ENCODE measurements at regions not wholly inside any gene's neighbourhood (a gene's known extent, or its start where the extent isn't known, plus 50 kb on each side); places are given as distances from the start of the nearest gene placed in this dataset.

GRCh38 chr5:68739752-68740151, 354.1 kb upstream of the SLC30A5 start:
- TF ChIP-seq MIXL1 (CRISPR knock-in tag; IDR thresholded peaks at IDR 0.05) = no peak
- no peak for TF ChIP-seq USF2 (IDR thresholded peaks at IDR 0.05; ENCODE audit: low read depth, low read length)
- TF ChIP-seq USF2 (CRISPR knock-in tag; IDR thresholded peaks at IDR 0.05; ENCODE audit: borderline replicate concordance) = no peak
- no peak for TF ChIP-seq CAMTA2 (CRISPR knock-in tag; IDR thresholded peaks at IDR 0.05; ENCODE audit: borderline replicate concordance)
- TF ChIP-seq ZFP41 (CRISPR knock-in tag; IDR thresholded peaks at IDR 0.05; ENCODE audit: borderline replicate concordance) = no peak
- TF ChIP-seq ATF3 (CRISPR knock-in tag; IDR thresholded peaks at IDR 0.05) = no peak
- TF ChIP-seq ZNF274 (CRISPR knock-in tag; IDR thresholded peaks at IDR 0.05) = no peak
- TF ChIP-seq MAFK (conservative IDR thresholded peaks at IDR 0.05 in 1 of 2, IDR thresholded peaks at IDR 0.05 in 1 of 2; ENCODE audit: low read length in 2 of 2) = no peak
- TF ChIP-seq ZFP36 (IDR thresholded peaks at IDR 0.05; ENCODE audit: borderline replicate concordance, low read depth, low read length, partially characterized antibody) = no peak
- no peak for TF ChIP-seq TFDP1 (CRISPR knock-in tag; IDR thresholded peaks at IDR 0.05; ENCODE audit: borderline replicate concordance)
- TF ChIP-seq ZNF263 (CRISPR knock-in tag; IDR thresholded peaks at IDR 0.05) = no peak
- TF ChIP-seq FOXJ3 (CRISPR knock-in tag; IDR thresholded peaks at IDR 0.05; ENCODE audit: borderline replicate concordance) = no peak

Data from HepG2 (cell line).